Upper lobe of left lung (tissue), 6 donors: ENCODE measurements at regions not wholly inside any gene's neighbourhood (a gene's known extent, or its start where the extent isn't known, plus 50 kb on each side); places are given as distances from the start of the nearest gene placed in this dataset.

Experiments used
- ATAC-seq, 2 donors: fragments of 200-7000 bp; cut with Tn5 transposase; one replicate each; pipeline ENCODE4 v1.9.1; 2022; ENCODE audit warnings: mild to moderate bottlenecking in 2 of 2, moderate library complexity in 2 of 2; ENCODE audit not compliant: low FRiP score in 2 of 2
- DNase-seq, 2 donors: peaks; one replicate each; pipeline ENCODE4 v3.0.0-alpha.2; 2019 to 2020
- H3K27ac ChIP-seq, 4 donors: fragments of 200-600 bp; sonication (generic); one replicate each; pipeline ENCODE4 v1.5.1; 2016 to 2019
- H3K27me3 ChIP-seq, 4 donors: fragments of 200-600 bp; sonication (generic); one replicate each; pipeline ENCODE4 v1.5.1; 2017 to 2019
- H3K36me3 ChIP-seq, 4 donors: fragments of 200-600 bp; sonication (generic); one replicate each; pipeline ENCODE4 v1.5.1; 2016 to 2019
- H3K4me1 ChIP-seq, 4 donors: fragments of 200-600 bp; sonication (generic); one replicate each; pipeline ENCODE4 v1.5.1; 2018 to 2019
- H3K4me3 ChIP-seq, 4 donors: fragments of 200-600 bp; sonication (generic); one replicate each; pipeline ENCODE4 v1.5.1; 2017 to 2019; ENCODE audit warnings: mild to moderate bottlenecking in 2 of 4, moderate library complexity in 1 of 4
- H3K9me3 ChIP-seq, 4 donors: fragments of 200-600 bp; sonication (generic); one replicate each; pipeline ENCODE4 v1.5.1; 2018 to 2019
- EP300 ChIP-seq, 4 donors: sonication (generic); formaldehyde crosslinking; IDR thresholded peaks; one replicate each; pipeline ENCODE4 v1.5.1; 2017; ENCODE audit warnings: antibody characterized with exemption in 4 of 4, control low read depth in 2 of 4
- POLR2A ChIP-seq, 4 donors: fragments of 450-650 bp; IDR thresholded peaks; one replicate each; pipeline ENCODE4 v1.5.1; 2016 to 2017; ENCODE audit warnings: antibody characterized with exemption in 4 of 4, mild to moderate bottlenecking in 2 of 4
- POLR2AphosphoS5 ChIP-seq, 2 donors: sonication (generic); formaldehyde crosslinking; IDR thresholded peaks; one replicate each; pipeline ENCODE4 v1.5.1; 2017; ENCODE audit warnings: antibody characterized with exemption in 2 of 2
- WGBS, 2 donors: methylation state at CpG; one replicate each; pipeline ENCODE4 v1.1.5; 2017 to 2018; 5-methylcytosine and 5-hydroxymethylcytosine counted together
- TF ChIP-seq, protein P1 (sequence below), 6 experiments: fragments of 450-650 bp in 4 of 6; fragments of 200-600 bp in 2 of 6; sonication (generic) in 2 of 6; IDR thresholded peaks; one replicate each; pipeline ENCODE4 v1.5.1; 2016 to 2019; ENCODE audit warnings: antibody characterized with exemption in 6 of 6
- donor health status: DM: no; HTN: no; CAD: no; lungs with moderate emphysema.
- donor health status: DM: no; HTN: yes; CAD: no; lungs with severe emphysema.

DNA sequence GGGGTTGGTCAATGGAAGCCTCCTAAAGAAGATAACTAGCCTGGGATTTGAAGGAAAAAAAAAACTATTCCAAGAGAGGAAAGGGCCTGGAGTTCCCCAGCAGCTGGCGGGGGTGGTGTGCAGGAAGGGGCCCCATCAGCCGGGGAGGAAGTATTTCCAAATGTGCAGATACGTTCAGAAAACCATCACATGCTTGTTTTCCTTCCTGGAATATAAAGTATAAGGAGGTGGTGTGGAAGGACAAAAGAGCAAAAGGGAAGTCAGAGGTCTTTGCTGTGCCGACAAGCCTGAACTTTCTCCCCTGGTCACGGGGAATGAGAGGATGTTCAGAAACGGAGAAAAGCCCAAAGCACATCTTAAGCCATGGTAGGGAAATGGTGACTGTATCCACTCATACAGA lies 72.0 kb upstream of the BACE2 start:
- ATAC-seq = no peak
- H3K36me3 ChIP-seq = no peaks in the 10 kb centered on the region
- no peak overlapping the region for H3K27ac ChIP-seq
- DNase-seq = no peak
- no peaks in the 10 kb centered on the region for H3K27me3 ChIP-seq
- no peak for TF ChIP-seq POLR2AphosphoS5 (IDR thresholded peaks at IDR 0.05)
- TF ChIP-seq, protein P1, sequence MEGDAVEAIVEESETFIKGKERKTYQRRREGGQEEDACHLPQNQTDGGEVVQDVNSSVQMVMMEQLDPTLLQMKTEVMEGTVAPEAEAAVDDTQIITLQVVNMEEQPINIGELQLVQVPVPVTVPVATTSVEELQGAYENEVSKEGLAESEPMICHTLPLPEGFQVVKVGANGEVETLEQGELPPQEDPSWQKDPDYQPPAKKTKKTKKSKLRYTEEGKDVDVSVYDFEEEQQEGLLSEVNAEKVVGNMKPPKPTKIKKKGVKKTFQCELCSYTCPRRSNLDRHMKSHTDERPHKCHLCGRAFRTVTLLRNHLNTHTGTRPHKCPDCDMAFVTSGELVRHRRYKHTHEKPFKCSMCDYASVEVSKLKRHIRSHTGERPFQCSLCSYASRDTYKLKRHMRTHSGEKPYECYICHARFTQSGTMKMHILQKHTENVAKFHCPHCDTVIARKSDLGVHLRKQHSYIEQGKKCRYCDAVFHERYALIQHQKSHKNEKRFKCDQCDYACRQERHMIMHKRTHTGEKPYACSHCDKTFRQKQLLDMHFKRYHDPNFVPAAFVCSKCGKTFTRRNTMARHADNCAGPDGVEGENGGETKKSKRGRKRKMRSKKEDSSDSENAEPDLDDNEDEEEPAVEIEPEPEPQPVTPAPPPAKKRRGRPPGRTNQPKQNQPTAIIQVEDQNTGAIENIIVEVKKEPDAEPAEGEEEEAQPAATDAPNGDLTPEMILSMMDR (IDR thresholded peaks at IDR 0.05) = no peak
- no peak for TF ChIP-seq EP300 (IDR thresholded peaks at IDR 0.05)
- TF ChIP-seq POLR2A (IDR thresholded peaks at IDR 0.05) = no peak
- no peak overlapping the region for H3K4me3 ChIP-seq
- no peaks in the 10 kb centered on the region for H3K9me3 ChIP-seq
- no peaks in the 10 kb centered on the region for H3K4me1 ChIP-seq
- WGBS, 2 donors = 35 to 41% methylated on average over 6 of the region's 6 CpGs

- Histone ChIP-seq H3K36me3 (no peaks in the 10 kb centered on the region), H3K4me1 (no peaks in the 10 kb centered on the region), H3K27me3 (no peaks in the 10 kb centered on the region), H3K9me3 (no peaks in the 10 kb centered on the region), H3K4me3 (no peak overlapping the region), H3K27ac (no peak overlapping the region)
- TF ChIP-seq, protein P1 (IDR thresholded peaks at IDR 0.05) = no peak
- TF ChIP-seq POLR2A (IDR thresholded peaks at IDR 0.05) = no peak
- TF ChIP-seq POLR2AphosphoS5 (IDR thresholded peaks at IDR 0.05) = no peak
- TF ChIP-seq EP300 (IDR thresholded peaks at IDR 0.05) = no peak
- WGBS, 2 donors = 78 to 91% methylated on average over 1 of the region's 1 CpG
- ATAC-seq (no peak), DNase-seq (no peak)
Measured at GRCh38 chr21:41098076-41098475, 69.9 kb upstream of the BACE2 start.

DNA sequence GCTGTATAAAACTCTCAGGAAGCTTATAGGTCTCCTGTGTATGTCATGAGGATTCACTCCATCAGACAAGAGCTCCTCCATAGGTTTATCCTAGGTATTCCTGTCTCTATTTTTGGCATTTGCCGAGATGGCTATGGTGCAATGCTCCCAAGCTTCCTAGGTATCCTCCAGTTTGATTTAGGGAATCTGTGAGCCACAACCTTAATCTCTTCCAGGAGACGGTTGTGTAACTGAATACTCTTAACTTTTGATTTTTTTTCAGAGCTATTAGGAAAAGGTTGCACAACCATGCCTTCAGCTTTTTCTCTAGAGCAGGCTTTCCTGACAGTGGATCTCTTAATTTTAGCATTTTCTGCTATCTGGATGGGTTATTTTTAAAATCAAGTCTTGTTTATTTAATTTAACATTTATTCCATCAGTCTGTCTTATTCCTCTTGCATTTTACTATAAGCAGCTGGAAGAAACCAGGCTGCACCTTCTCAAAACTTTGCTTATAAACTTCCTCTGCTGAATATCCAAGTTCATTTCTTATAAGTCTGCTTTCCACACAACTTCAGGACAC lies 69.4 kb upstream of the BACE2 start:
- ATAC-seq = no peak
- Histone ChIP-seq H3K36me3 (no peaks in the 10 kb centered on the region), H3K27ac (no peak overlapping the region), H3K27me3 (no peaks in the 10 kb centered on the region), H3K4me1 (no peaks in the 10 kb centered on the region), H3K9me3 (no peaks in the 10 kb centered on the region), H3K4me3 (no peak overlapping the region)
- 24 to 29% methylated on average over 2 of the region's 2 CpGs for WGBS, 2 donors
- DNase-seq = no peak
- TF ChIP-seq POLR2A (IDR thresholded peaks at IDR 0.05) (no peak), POLR2AphosphoS5 (IDR thresholded peaks at IDR 0.05) (no peak), EP300 (IDR thresholded peaks at IDR 0.05) (no peak)
- TF ChIP-seq, protein P1 (IDR thresholded peaks at IDR 0.05) = no peak

GRCh38 chr21:41100826-41101550 lies 67.0 kb upstream of the BACE2 start:
- H3K27ac ChIP-seq = no peak overlapping the region
- H3K4me3 ChIP-seq = no peak overlapping the region
- TF ChIP-seq POLR2A (IDR thresholded peaks at IDR 0.05) (no peak), EP300 (IDR thresholded peaks at IDR 0.05) (no peak), POLR2AphosphoS5 (IDR thresholded peaks at IDR 0.05) (no peak)
- TF ChIP-seq, protein P1 (IDR thresholded peaks at IDR 0.05) = no peak
- WGBS, 2 donors = 72 to 73% methylated on average over 4 of the region's 4 CpGs
- no peaks in the 10 kb centered on the region for H3K36me3 ChIP-seq
- DNase-seq (no peak), ATAC-seq (no peak)
- no peaks in the 10 kb centered on the region for H3K27me3 ChIP-seq
- no peaks in the 10 kb centered on the region for H3K4me1 ChIP-seq
- H3K9me3 ChIP-seq = no peaks in the 10 kb centered on the region

DNA sequence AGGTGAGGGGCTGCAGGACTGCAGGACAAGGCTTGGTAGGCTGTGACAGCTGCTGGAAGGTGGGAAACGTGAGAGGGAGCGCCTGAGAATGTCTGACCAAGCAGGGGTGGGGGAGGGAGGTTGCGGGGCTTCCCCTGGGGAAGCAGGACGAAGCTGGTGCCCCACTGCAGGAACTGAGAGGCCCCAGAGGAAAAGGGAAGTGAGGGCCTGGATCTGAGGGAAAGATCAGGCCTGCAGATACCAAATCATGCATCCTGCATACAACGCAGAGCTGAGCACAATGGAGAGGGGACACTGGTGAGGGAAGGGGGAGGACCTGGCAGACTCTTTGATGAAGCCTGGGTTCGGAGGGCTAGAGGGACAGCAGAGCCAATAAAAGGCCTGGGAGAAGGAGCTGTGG lies 65.7 kb upstream of the BACE2 start:
- H3K27ac ChIP-seq = no peak overlapping the region
- DNase-seq = no peak
- H3K4me3 ChIP-seq = no peak overlapping the region
- TF ChIP-seq EP300 (IDR thresholded peaks at IDR 0.05) (no peak), POLR2AphosphoS5 (IDR thresholded peaks at IDR 0.05) (no peak), POLR2A (IDR thresholded peaks at IDR 0.05) (no peak)
- TF ChIP-seq, protein P1 (IDR thresholded peaks at IDR 0.05) = no peak
- H3K36me3 ChIP-seq = no peaks in the 10 kb centered on the region
- H3K27me3 ChIP-seq = no peaks in the 10 kb centered on the region
- H3K4me1 ChIP-seq = no peaks in the 10 kb centered on the region
- 14 to 31% methylated on average over 6 of the region's 6 CpGs for WGBS, 2 donors
- H3K9me3 ChIP-seq = no peaks in the 10 kb centered on the region
- peak in 1 of 2 donors; percentile 21 for ATAC-seq
